Activated naive CD8-positive, alpha-beta T cell (primary cell): ENCODE measurements at regions not wholly inside any gene's neighbourhood (a gene's known extent, or its start where the extent isn't known, plus 50 kb on each side); places are given as distances from the start of the nearest gene placed in this dataset.

Experiments
- H3K27ac Mint-ChIP-seq: one replicate; pipeline ENCODE4 v1.8.0; 2021; ENCODE audit warnings: mixed read lengths
- H3K27me3 Mint-ChIP-seq: one replicate; pipeline ENCODE4 v1.8.0; 2021; ENCODE audit warnings: mixed read lengths
- H3K36me3 Mint-ChIP-seq: one replicate; pipeline ENCODE4 v1.8.0; 2021; ENCODE audit warnings: mixed read lengths
- H3K4me1 Mint-ChIP-seq: one replicate; pipeline ENCODE4 v1.8.0; 2021; ENCODE audit warnings: low read depth, mixed read lengths
- H3K4me3 Mint-ChIP-seq: one replicate; pipeline ENCODE4 v1.8.0; 2021; ENCODE audit warnings: mild to moderate bottlenecking, mixed read lengths
- H3K9me3 Mint-ChIP-seq: one replicate; pipeline ENCODE4 v1.8.0; 2021; ENCODE audit warnings: low read depth, mixed read lengths

DNA sequence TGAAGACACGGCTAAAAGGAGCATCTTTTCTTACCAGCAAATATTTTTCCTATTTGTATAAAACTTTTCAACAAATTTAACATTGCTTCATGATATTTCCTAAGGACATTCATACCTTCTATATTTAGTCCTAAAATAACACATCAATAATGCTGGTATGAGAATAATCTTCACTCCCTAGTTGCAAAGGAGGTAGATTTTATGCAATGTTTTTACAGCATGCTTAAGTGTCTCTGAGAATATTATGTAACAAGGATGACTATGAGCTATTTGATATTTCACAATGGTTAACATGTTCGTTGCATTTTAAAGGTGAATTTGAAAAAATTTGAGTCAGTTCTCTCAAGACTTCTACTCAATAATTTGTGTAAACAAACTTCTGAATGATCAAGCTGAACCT lies 506.7 kb downstream of the NUP35 start:
- no peaks in the 10 kb centered on the region for H3K4me1 Mint-ChIP-seq
- H3K9me3 Mint-ChIP-seq = peaks cover 4% of the 10 kb centered on the region
- no peak overlapping the region for H3K4me3 Mint-ChIP-seq
- H3K27me3 Mint-ChIP-seq = no peaks in the 10 kb centered on the region
- H3K36me3 Mint-ChIP-seq = no peaks in the 10 kb centered on the region
- H3K27ac Mint-ChIP-seq = no peak overlapping the region

DNA sequence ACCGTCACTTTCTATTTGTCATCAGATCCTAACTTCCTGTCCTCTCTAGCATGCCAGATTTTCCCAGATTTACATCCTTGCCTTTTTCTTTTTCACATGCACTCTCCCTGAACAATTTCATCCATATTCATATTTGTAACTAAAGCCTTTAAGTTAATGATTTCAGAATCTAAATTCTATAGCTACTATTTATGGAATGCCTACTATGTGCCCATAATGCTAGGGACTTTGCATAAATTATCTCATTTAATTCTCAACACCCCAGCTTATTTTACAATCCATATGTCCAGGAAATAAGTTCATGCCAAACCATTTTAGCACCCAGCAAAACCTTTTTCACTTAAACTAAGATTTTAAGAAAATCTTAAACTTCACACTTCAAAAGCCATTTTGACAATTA lies 531.9 kb downstream of the NUP35 start:
- Mint-ChIP-seq H3K4me1 (no peaks in the 10 kb centered on the region), H3K9me3 (peaks cover 10% of the 10 kb centered on the region), H3K27me3 (no peaks in the 10 kb centered on the region), H3K27ac (no peak overlapping the region), H3K36me3 (no peaks in the 10 kb centered on the region), H3K4me3 (no peak overlapping the region)

DNA sequence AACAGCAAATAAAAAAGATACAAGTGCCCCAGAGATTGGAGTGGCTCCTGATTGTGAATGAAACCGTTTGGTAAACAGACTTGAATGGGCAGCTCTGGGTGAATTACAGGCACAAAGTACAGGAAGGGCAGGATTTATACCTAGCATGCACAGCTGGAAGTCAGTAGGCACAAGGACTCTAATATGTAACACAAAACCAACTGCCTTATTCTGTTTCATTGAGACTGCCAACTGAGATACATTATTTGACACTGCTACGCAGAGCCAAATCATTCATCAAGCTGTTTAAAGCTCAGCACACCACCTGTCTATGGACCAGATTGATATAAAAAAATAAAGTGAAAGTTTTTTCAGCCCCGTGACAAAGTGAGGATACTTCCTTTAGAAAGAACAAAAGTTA lies 541.2 kb downstream of the NUP35 start:
- no peaks in the 10 kb centered on the region for H3K36me3 Mint-ChIP-seq
- no peak overlapping the region for H3K4me3 Mint-ChIP-seq
- H3K27ac Mint-ChIP-seq = no peak overlapping the region
- no peaks in the 10 kb centered on the region for H3K4me1 Mint-ChIP-seq
- peaks cover 5% of the 10 kb centered on the region for H3K9me3 Mint-ChIP-seq
- H3K27me3 Mint-ChIP-seq = no peaks in the 10 kb centered on the region

GRCh38 chr2:183666031-183666430 lies 541.8 kb downstream of the NUP35 start:
- H3K36me3 Mint-ChIP-seq = no peaks in the 10 kb centered on the region
- peaks cover 4% of the 10 kb centered on the region for H3K9me3 Mint-ChIP-seq
- H3K4me3 Mint-ChIP-seq = no peak overlapping the region

GRCh38 chr2:183671233-183671632 lies 547.0 kb downstream of the NUP35 start:
- H3K4me3 Mint-ChIP-seq = no peak overlapping the region
- no peaks in the 10 kb centered on the region for H3K27me3 Mint-ChIP-seq
- H3K27ac Mint-ChIP-seq = no peak overlapping the region
- no peaks in the 10 kb centered on the region for H3K4me1 Mint-ChIP-seq
- no peaks in the 10 kb centered on the region for H3K36me3 Mint-ChIP-seq
- H3K9me3 Mint-ChIP-seq = no peaks in the 10 kb centered on the region

More at GRCh38 chr2:183666031-183666430, 541.8 kb downstream of the NUP35 start:
- Mint-ChIP-seq H3K4me1 (no peaks in the 10 kb centered on the region), H3K27me3 (no peaks in the 10 kb centered on the region), H3K27ac (no peak overlapping the region)

- Mint-ChIP-seq H3K4me3 (no peak overlapping the region), H3K27ac (no peak overlapping the region), H3K9me3 (peaks cover 6% of the 10 kb centered on the region), H3K27me3 (no peaks in the 10 kb centered on the region), H3K36me3 (no peaks in the 10 kb centered on the region), H3K4me1 (no peaks in the 10 kb centered on the region)
Observed at GRCh38 chr2:183678908-183679307, 554.7 kb downstream of the NUP35 start.

DNA sequence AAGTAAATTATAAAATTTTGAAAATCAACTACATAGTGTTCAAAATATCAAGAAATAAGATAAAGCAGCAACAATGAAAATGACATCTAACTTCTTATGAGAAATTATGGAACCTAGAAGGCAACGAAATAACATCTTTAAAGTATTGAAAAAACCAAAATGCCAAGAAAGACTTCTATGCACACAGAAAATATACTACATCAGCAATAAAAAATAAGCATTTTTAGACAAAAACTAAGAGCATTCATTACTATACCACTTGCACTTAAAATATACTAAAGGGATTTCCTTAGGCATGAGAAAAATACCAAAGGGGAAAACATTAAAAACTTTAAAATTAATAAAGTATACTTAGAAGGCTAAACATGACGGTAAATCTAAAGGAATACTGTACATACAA lies 556.3 kb downstream of the NUP35 start:
- Mint-ChIP-seq H3K36me3 (no peaks in the 10 kb centered on the region), H3K4me1 (no peaks in the 10 kb centered on the region), H3K27ac (no peak overlapping the region), H3K9me3 (peaks cover 10% of the 10 kb centered on the region), H3K27me3 (no peaks in the 10 kb centered on the region), H3K4me3 (no peak overlapping the region)

DNA sequence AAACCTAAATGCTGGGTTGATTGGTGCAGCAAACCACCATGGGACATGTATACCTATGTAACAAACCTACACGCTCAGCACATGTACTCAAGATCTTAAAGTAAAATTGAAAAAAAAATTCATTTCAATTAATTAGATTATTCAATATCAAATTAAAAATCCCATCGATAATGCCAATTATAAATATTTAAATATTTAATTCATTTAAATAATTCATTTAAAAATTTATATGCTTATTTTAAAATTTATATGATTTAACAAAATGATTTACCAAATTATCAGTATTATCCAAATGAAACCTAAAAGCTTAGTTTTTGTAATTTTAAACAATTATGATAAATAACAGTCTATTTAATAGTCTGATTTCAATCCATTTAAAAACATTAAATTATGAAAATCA lies 560.4 kb downstream of the NUP35 start:
- H3K36me3 Mint-ChIP-seq = no peaks in the 10 kb centered on the region
- H3K4me3 Mint-ChIP-seq = no peak overlapping the region
- no peaks in the 10 kb centered on the region for H3K4me1 Mint-ChIP-seq
- H3K9me3 Mint-ChIP-seq = peaks cover 14% of the 10 kb centered on the region
- no peaks in the 10 kb centered on the region for H3K27me3 Mint-ChIP-seq
- H3K27ac Mint-ChIP-seq = no peak overlapping the region

DNA sequence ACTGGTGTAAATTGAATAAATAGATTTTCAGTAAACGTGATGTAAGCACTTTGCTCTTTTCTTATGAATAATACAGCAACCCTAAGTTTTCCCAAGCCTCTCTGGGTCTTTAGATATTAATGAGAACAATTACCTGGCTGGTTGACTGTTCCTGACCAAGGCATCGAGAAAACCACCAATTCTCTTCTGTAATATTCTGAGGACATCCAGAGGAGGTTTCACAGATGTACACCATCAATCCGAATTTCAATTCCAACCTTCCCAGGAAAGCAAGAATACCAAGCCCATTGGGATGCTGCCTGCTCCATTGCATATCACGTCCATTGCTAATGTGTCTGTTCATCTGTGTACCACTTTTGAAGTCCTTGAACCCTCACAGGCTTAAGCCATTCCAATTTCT lies 571.8 kb downstream of the NUP35 start:
- Mint-ChIP-seq H3K4me1 (no peaks in the 10 kb centered on the region), H3K9me3 (peaks cover 22% of the 10 kb centered on the region), H3K36me3 (no peaks in the 10 kb centered on the region), H3K27ac (no peak overlapping the region), H3K27me3 (no peaks in the 10 kb centered on the region), H3K4me3 (no peak overlapping the region)

GRCh38 chr2:183709829-183710228 lies 585.6 kb downstream of the NUP35 start:
- Mint-ChIP-seq H3K9me3 (peaks cover 3% of the 10 kb centered on the region), H3K4me1 (no peaks in the 10 kb centered on the region), H3K27me3 (no peaks in the 10 kb centered on the region), H3K27ac (no peak overlapping the region), H3K4me3 (no peak overlapping the region), H3K36me3 (no peaks in the 10 kb centered on the region)

DNA sequence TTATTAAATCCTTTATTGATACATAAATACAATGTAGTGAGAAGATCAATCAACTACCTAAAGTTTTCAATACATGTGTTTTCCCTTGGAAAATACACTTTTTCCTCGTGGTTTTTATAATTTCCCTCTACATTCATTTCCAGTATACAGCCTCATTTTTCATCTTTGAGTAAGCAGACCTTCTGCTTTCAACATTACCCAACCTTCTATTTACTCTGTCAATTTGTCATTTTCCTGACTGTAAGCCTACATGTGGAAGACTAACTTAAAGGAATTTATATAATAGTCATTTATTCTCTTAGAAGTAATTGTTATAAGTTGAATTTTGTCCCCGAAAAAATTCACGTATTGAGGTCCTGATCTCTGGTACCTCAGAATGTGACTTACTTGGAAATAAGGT lies 594.0 kb downstream of the NUP35 start:
- Mint-ChIP-seq H3K4me1 (no peaks in the 10 kb centered on the region), H3K27me3 (no peaks in the 10 kb centered on the region), H3K27ac (no peak overlapping the region), H3K36me3 (no peaks in the 10 kb centered on the region), H3K4me3 (no peak overlapping the region), H3K9me3 (no peaks in the 10 kb centered on the region)

GRCh38 chr2:183723278-183723677 lies 599.0 kb downstream of the NUP35 start:
- Mint-ChIP-seq H3K27ac (no peak overlapping the region), H3K9me3 (peaks cover 5% of the 10 kb centered on the region), H3K36me3 (no peaks in the 10 kb centered on the region), H3K4me1 (no peaks in the 10 kb centered on the region), H3K27me3 (no peaks in the 10 kb centered on the region), H3K4me3 (no peak overlapping the region)

DNA sequence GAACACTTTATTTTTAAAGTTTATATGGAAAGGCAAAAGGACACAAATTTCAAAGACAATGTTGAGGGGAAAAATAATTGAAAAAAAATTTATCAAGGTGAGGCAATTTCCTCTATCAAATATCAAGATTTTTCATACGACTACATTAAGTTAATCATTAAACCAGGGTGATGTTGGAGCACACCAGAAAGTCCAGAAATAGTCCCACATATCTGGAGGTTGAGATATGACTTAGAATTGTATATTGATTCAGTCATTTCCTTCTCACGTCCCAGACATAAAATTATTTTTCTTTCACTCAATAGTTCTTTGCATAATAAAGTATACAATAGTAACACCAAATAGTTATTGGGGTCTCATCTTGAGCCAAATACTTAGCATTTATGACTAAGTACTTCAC lies 605.1 kb downstream of the NUP35 start:
- H3K4me1 Mint-ChIP-seq = no peaks in the 10 kb centered on the region
- no peaks in the 10 kb centered on the region for H3K27me3 Mint-ChIP-seq
- H3K9me3 Mint-ChIP-seq = peaks cover 8% of the 10 kb centered on the region
- H3K27ac Mint-ChIP-seq = no peak overlapping the region
- no peaks in the 10 kb centered on the region for H3K36me3 Mint-ChIP-seq
- no peak overlapping the region for H3K4me3 Mint-ChIP-seq

DNA sequence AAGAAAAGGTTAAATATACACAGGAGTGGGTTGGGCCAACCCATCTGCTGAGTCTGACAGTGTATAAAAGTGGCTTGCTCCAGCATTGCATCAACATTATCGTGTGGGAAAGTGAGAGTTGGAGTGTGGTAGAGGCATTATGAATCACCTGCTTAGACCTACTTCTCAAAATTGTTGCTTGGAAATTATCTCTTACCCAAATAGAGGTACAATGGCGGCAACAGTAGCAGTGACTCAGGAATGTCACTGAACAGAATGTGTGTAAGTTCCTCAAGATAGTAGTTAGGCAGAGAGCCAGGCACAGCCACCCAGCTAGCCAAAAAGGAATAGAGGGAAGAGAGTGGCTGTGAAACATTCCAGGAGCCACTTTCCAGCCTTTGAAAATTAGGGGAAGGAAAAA lies 616.0 kb downstream of the NUP35 start:
- peaks cover 10% of the 10 kb centered on the region for H3K9me3 Mint-ChIP-seq
- no peaks in the 10 kb centered on the region for H3K36me3 Mint-ChIP-seq

DNA sequence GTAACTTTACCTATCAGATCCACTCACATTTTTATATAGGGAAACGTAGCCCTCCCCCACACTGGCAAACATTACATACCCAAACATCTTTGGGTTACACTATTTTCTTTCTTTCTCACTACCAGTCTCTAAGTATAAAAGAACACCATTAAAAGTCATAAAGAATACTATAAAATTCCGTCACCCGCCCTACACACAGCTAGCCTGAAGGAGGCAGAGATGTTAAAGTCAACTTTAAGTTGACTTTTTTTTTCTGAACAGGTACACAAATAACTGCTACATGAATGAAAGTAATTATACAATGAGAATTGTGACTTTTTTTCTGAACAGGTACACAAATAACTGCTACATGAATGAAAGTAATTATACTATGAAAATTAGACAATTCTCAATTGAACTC lies 628.3 kb downstream of the NUP35 start:
- Mint-ChIP-seq H3K9me3 (peaks cover 13% of the 10 kb centered on the region), H3K36me3 (no peaks in the 10 kb centered on the region), H3K27ac (no peak overlapping the region), H3K27me3 (no peaks in the 10 kb centered on the region), H3K4me1 (no peaks in the 10 kb centered on the region), H3K4me3 (no peak overlapping the region)

More for the DNA sequence above, 616.0 kb downstream of the NUP35 start:
- no peaks in the 10 kb centered on the region for H3K4me1 Mint-ChIP-seq
- no peak overlapping the region for H3K27ac Mint-ChIP-seq
- H3K27me3 Mint-ChIP-seq = no peaks in the 10 kb centered on the region
- no peak overlapping the region for H3K4me3 Mint-ChIP-seq

- Mint-ChIP-seq H3K27me3 (no peaks in the 10 kb centered on the region), H3K4me1 (no peaks in the 10 kb centered on the region), H3K4me3 (no peak overlapping the region), H3K36me3 (no peaks in the 10 kb centered on the region), H3K9me3 (peaks cover 3% of the 10 kb centered on the region), H3K27ac (no peak overlapping the region)
Observed at GRCh38 chr2:183759033-183759432, 634.8 kb downstream of the NUP35 start.

DNA sequence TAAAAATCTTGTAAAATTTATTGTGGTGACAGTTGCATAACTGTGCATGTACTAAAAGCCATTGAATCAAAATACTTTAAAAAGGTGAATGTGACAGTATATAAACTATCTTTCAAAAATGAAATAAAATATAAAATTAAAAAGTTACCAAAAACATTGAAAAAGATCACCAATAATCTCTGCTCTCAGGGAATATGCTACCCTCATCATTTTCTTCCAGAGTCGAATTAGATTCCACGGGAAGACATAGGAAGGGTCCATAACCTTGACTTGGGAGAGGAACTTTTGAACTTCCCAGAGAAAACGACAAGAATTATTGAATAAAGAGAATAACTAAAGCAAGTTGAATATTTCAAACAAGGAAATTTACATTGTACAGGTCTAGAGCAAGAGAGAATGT lies 649.5 kb downstream of the NUP35 start:
- H3K4me1 Mint-ChIP-seq = no peaks in the 10 kb centered on the region
- no peaks in the 10 kb centered on the region for H3K27me3 Mint-ChIP-seq
- H3K27ac Mint-ChIP-seq = no peak overlapping the region
- no peak overlapping the region for H3K4me3 Mint-ChIP-seq
- no peaks in the 10 kb centered on the region for H3K36me3 Mint-ChIP-seq
- H3K9me3 Mint-ChIP-seq = peaks cover 7% of the 10 kb centered on the region
